GM12878 (cell line): ENCODE measurements at regions not wholly inside any gene's neighbourhood (a gene's known extent, or its start where the extent isn't known, plus 50 kb on each side); places are given as distances from the start of the nearest gene placed in this dataset.

Source experiments
- ATF3 ChIP-seq: IDR thresholded peaks from 2 replicates; pipeline ENCODE4 v1.6.1; 2011; ENCODE audit warnings: low read depth, mild to moderate bottlenecking, low read length, moderate library complexity, borderline replicate concordance; ENCODE audit errors: extremely low read depth
- CTCF ChIP-seq, 3 experiments: IDR thresholded peaks in 2 of 3; conservative IDR thresholded peaks in 1 of 3; 2 replicates each; pipeline ENCODE4 v1.5.1; 2011; ENCODE audit warnings: low read depth in 3 of 3, low read length in 3 of 3, mild to moderate bottlenecking in 3 of 3, control low read depth in 2 of 3, moderate library complexity in 2 of 3, inconsistent platforms in 1 of 3, mixed read lengths in 1 of 3; ENCODE audit not compliant: control insufficient read depth in 2 of 3, insufficient read depth in 1 of 3; ENCODE audit errors: extremely low read depth in 1 of 3
- E4F1 ChIP-seq: fragments of 450-650 bp; IDR thresholded peaks from 2 replicates; pipeline ENCODE4 v1.6.1; 2018; ENCODE audit warnings: borderline replicate concordance, mild to moderate bottlenecking; ENCODE audit not compliant: partially characterized antibody
- GABPA ChIP-seq: IDR thresholded peaks from 2 replicates; pipeline ENCODE4 v1.6.1; 2014; ENCODE audit warnings: antibody characterized with exemption, low read depth, mild to moderate bottlenecking, inconsistent platforms
- POLR2A ChIP-seq: IDR thresholded peaks from 2 replicates; pipeline ENCODE4 v1.6.1; 2011; ENCODE audit warnings: low read depth, mild to moderate bottlenecking, low read length
- RCOR1 ChIP-seq: conservative IDR thresholded peaks from 2 replicates; pipeline ENCODE4 v1.6.1; 2012; ENCODE audit warnings: low read depth, low read length, improper control_type of control experiment
- TARDBP ChIP-seq: IDR thresholded peaks from 2 replicates; pipeline ENCODE4 v1.6.1; 2016; ENCODE audit warnings: borderline replicate concordance
- TBL1XR1 ChIP-seq: IDR thresholded peaks from 2 replicates; pipeline ENCODE4 v1.6.1; 2012; ENCODE audit warnings: low read depth, low read length, improper control_type of control experiment
- TCF3 ChIP-seq: IDR thresholded peaks from 2 replicates; pipeline ENCODE4 v1.6.1; 2012; ENCODE audit warnings: low read depth, mild to moderate bottlenecking, low read length, borderline replicate concordance; ENCODE audit not compliant: insufficient read depth
- ZBTB11 ChIP-seq: fragments of 450-650 bp; formaldehyde crosslinking; IDR thresholded peaks from 2 replicates; pipeline ENCODE4 v1.5.0; 2022; ENCODE audit warnings: mild to moderate bottlenecking, missing genetic modification characterization
- ZNF622 ChIP-seq: fragments of 450-650 bp; IDR thresholded peaks from 2 replicates; pipeline ENCODE4 v1.6.1; 2017; ENCODE audit warnings: mild to moderate bottlenecking, inconsistent platforms

GRCh38 chr6:11956781-11957180 is 55.3 kb upstream of the HIVEP1 start:
- TF ChIP-seq GABPA (no peak), RCOR1 (no peak), TCF3 (no peak), CTCF (IDR thresholded peaks at IDR 0.05 in 2 of 3, conservative IDR thresholded peaks at IDR 0.05 in 1 of 3; ENCODE audit: control insufficient read depth in 2 of 3, extremely low read depth in 1 of 3, insufficient read depth in 1 of 3, low read depth in 3 of 3, low read length in 3 of 3) (no peak), POLR2A (no peak), ATF3 (no peak), TBL1XR1 (no peak), ZBTB11 (CRISPR knock-in tag) (no peak), ZNF622 (no peak), TARDBP (no peak), E4F1 (no peak)
